ENCODE measurements at regions not wholly inside any gene's neighbourhood (a gene's known extent, or its start where the extent isn't known, plus 50 kb on each side); places are given as distances from the start of the nearest gene placed in this dataset.

- no peak for TF ChIP-seq EZH2 (IDR thresholded peaks at IDR 0.05; ENCODE audit: low read length, unreplicated experiment)
- TF ChIP-seq, protein P1, sequence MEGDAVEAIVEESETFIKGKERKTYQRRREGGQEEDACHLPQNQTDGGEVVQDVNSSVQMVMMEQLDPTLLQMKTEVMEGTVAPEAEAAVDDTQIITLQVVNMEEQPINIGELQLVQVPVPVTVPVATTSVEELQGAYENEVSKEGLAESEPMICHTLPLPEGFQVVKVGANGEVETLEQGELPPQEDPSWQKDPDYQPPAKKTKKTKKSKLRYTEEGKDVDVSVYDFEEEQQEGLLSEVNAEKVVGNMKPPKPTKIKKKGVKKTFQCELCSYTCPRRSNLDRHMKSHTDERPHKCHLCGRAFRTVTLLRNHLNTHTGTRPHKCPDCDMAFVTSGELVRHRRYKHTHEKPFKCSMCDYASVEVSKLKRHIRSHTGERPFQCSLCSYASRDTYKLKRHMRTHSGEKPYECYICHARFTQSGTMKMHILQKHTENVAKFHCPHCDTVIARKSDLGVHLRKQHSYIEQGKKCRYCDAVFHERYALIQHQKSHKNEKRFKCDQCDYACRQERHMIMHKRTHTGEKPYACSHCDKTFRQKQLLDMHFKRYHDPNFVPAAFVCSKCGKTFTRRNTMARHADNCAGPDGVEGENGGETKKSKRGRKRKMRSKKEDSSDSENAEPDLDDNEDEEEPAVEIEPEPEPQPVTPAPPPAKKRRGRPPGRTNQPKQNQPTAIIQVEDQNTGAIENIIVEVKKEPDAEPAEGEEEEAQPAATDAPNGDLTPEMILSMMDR (conservative IDR thresholded peaks at IDR 0.05; ENCODE audit: low read depth, low read length) = no peak
- no peak for TF ChIP-seq EZH2phosphoT487 (IDR thresholded peaks at IDR 0.05; ENCODE audit: borderline replicate concordance, low read length)
Measured at GRCh38 chr14:39860596-39861228, 428.5 kb upstream of the FBXO33 start.
